HEK293T (cell line): ENCODE measurements at regions not wholly inside any gene's neighbourhood (a gene's known extent, or its start where the extent isn't known, plus 50 kb on each side); places are given as distances from the start of the nearest gene placed in this dataset.

Experiments used
- CTCF ChIA-PET: fragments of 350-600 bp; formaldehyde crosslinking; extraction: SDS; loops from one replicate; lab custom pipeline; 2021; ENCODE audit warnings: antibody characterized with exemption, inconsistent platforms; lab: Yijun Ruan, JAX
- POLR2A ChIA-PET: fragments of 350-600 bp; formaldehyde crosslinking; extraction: SDS; loops from one replicate; lab custom pipeline; 2020; ENCODE audit warnings: antibody characterized with exemption, inconsistent platforms; lab: Yijun Ruan, JAX
- DNase-seq: peaks from one replicate; pipeline ENCODE4 v3.0.0; 2012; ENCODE audit warnings: mixed read lengths; ENCODE audit errors: extremely low spot score
- ARNT ChIP-seq: fragments of 450-650 bp; IDR thresholded peaks from 2 replicates; pipeline ENCODE4 v1.6.1; 2017; ENCODE audit warnings: mild to moderate bottlenecking
- BHLHE40 ChIP-seq: fragments of 450-650 bp; IDR thresholded peaks from 2 replicates; pipeline ENCODE4 v1.6.1; 2016; ENCODE audit warnings: mild to moderate bottlenecking, moderate library complexity, borderline replicate concordance
- CTBP1 ChIP-seq: fragments of 450-650 bp; IDR thresholded peaks from 2 replicates; pipeline ENCODE4 v1.6.1; 2016; ENCODE audit warnings: borderline replicate concordance
- ELF4 ChIP-seq: fragments of 450-650 bp; IDR thresholded peaks from 2 replicates; pipeline ENCODE4 v1.6.1; 2017; ENCODE audit warnings: antibody characterized with exemption
- FOXA1 ChIP-seq: fragments of 450-650 bp; IDR thresholded peaks from 2 replicates; pipeline ENCODE4 v1.6.1; 2016; ENCODE audit warnings: mild to moderate bottlenecking
- FOXK2 ChIP-seq: fragments of 450-650 bp; IDR thresholded peaks from 2 replicates; pipeline ENCODE4 v1.6.1; 2016; ENCODE audit warnings: mild to moderate bottlenecking
- FOXM1 ChIP-seq: fragments of 450-650 bp; IDR thresholded peaks from 2 replicates; pipeline ENCODE4 v1.6.1; 2017; ENCODE audit warnings: mild to moderate bottlenecking, borderline replicate concordance
- HDGF ChIP-seq: fragments of 450-650 bp; IDR thresholded peaks from 2 replicates; pipeline ENCODE4 v1.6.1; 2017; ENCODE audit warnings: antibody characterized with exemption, borderline replicate concordance
- L3MBTL2 ChIP-seq: fragments of 450-650 bp; conservative IDR thresholded peaks from 2 replicates; pipeline ENCODE4 v1.6.1; 2016; ENCODE audit warnings: mild to moderate bottlenecking
- LEF1 ChIP-seq: fragments of 450-650 bp; IDR thresholded peaks from 2 replicates; pipeline ENCODE4 v1.6.1; 2017; ENCODE audit warnings: mild to moderate bottlenecking, borderline replicate concordance
- NFRKB ChIP-seq: fragments of 450-650 bp; IDR thresholded peaks from 2 replicates; pipeline ENCODE4 v1.6.1; 2016; ENCODE audit warnings: mild to moderate bottlenecking, moderate library complexity
- SP1 ChIP-seq: fragments of 450-650 bp; IDR thresholded peaks from 2 replicates; pipeline ENCODE4 v1.6.1; 2017
- SUZ12 ChIP-seq: fragments of 450-650 bp; IDR thresholded peaks from 2 replicates; pipeline ENCODE4 v1.6.1; 2016; ENCODE audit warnings: mild to moderate bottlenecking
- TARDBP ChIP-seq: fragments of 450-650 bp; IDR thresholded peaks from 2 replicates; pipeline ENCODE4 v1.6.1; 2016
- ZNF384 ChIP-seq: fragments of 450-650 bp; IDR thresholded peaks from 2 replicates; pipeline ENCODE4 v1.6.1; 2016
- TF ChIP-seq, protein P1 (sequence below): fragments of 450-650 bp; IDR thresholded peaks from 2 replicates; pipeline ENCODE4 v1.6.1; 2016

GRCh38 chr13:89609318-89609717 lies 1738.2 kb upstream of the MIR17HG start:
- ChIA-PET CTCF (no interaction called here), POLR2A (no interaction called here)
- no peak for DNase-seq
- TF ChIP-seq ZNF384, result no peak
- TF ChIP-seq FOXA1, result no peak
- TF ChIP-seq CTBP1, result no peak
- no peak for TF ChIP-seq HDGF
- no peak for TF ChIP-seq SUZ12
- TF ChIP-seq NFRKB, result no peak
- TF ChIP-seq ELF4, result no peak
- no peak for TF ChIP-seq BHLHE40
- TF ChIP-seq, protein P1, sequence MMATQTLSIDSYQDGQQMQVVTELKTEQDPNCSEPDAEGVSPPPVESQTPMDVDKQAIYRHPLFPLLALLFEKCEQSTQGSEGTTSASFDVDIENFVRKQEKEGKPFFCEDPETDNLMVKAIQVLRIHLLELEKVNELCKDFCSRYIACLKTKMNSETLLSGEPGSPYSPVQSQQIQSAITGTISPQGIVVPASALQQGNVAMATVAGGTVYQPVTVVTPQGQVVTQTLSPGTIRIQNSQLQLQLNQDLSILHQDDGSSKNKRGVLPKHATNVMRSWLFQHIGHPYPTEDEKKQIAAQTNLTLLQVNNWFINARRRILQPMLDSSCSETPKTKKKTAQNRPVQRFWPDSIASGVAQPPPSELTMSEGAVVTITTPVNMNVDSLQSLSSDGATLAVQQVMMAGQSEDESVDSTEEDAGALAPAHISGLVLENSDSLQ, result no peak
- TF ChIP-seq LEF1, result no peak
- TF ChIP-seq FOXK2, result no peak
- TF ChIP-seq TARDBP, result no peak
- no peak for TF ChIP-seq SP1
- no peak for TF ChIP-seq L3MBTL2
- no peak for TF ChIP-seq FOXM1

DNA sequence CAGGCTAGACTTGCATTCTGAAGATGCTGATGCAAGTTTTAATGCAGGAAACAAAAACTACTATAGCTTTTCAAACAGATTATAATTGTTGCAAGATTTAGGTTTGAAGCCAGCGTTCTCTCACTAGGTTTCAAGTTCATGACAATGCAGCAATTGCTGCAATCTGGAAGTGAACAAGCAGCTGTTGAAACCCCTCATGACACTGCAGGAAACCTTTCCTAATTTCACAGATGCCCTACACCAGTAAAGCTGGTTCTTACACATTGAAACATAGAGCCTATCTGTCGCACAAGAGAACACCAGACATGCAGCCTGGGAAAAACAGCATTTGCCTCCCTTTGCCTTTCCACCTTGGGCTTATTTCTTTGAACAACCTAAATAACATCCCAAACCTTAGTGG lies 1737.2 kb upstream of the MIR17HG start:
- DNase-seq, result no peak
- ChIA-PET CTCF (no interaction called here), POLR2A (no interaction called here)
- TF ChIP-seq, protein P1, result no peak
- TF ChIP-seq NFRKB (no peak), FOXK2 (no peak), L3MBTL2 (no peak), CTBP1 (no peak), ELF4 (no peak), ARNT (no peak), TARDBP (no peak), ZNF384 (no peak), LEF1 (no peak), FOXA1 (no peak), HDGF (no peak), SP1 (no peak), FOXM1 (no peak), BHLHE40 (no peak), SUZ12 (no peak)

GRCh38 chr13:89610881-89611280 lies 1736.6 kb upstream of the MIR17HG start:
- TF ChIP-seq SP1, result no peak
- ChIA-PET CTCF (no interaction called here), POLR2A (no interaction called here)
- no peak for DNase-seq

- ChIA-PET POLR2A (no interaction called here), CTCF (no interaction called here)
- no peak for DNase-seq
- TF ChIP-seq FOXM1, result no peak
- no peak for TF ChIP-seq CTBP1
- TF ChIP-seq NFRKB, result no peak
- no peak for TF ChIP-seq SP1
- no peak for TF ChIP-seq ZNF384
- no peak for TF ChIP-seq ELF4
- TF ChIP-seq TARDBP, result no peak
- TF ChIP-seq, protein P1, result no peak
- TF ChIP-seq L3MBTL2, result no peak
- no peak for TF ChIP-seq BHLHE40
- TF ChIP-seq HDGF, result no peak
- TF ChIP-seq LEF1, result no peak
- no peak for TF ChIP-seq FOXK2
- no peak for TF ChIP-seq FOXA1
- TF ChIP-seq ARNT, result no peak
- TF ChIP-seq SUZ12, result no peak
Measured at GRCh38 chr13:89627996-89628395, 1719.5 kb upstream of the MIR17HG start.

DNA sequence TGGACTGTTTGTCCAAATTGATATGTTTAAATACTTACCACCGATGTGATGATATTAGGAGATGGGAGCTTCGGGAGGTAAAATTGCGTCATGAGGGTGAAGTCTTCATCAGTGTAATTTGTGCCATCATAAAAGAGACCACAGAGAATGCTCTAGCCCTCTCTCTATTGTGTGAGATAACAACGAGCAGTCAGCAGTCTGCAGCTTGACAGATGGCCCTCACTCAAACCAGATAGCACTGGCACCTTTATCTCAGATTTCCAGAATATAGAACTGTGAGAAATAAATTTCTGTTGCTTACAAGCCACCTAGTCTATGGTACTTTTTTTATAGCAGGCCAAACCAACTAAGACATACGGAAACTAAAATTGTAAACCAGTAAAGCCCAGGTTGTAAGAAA lies 1718.9 kb upstream of the MIR17HG start:
- POLR2A ChIA-PET, result no interaction called here
- no peak for TF ChIP-seq ARNT
- TF ChIP-seq CTBP1, result no peak
- no peak for TF ChIP-seq SUZ12
- TF ChIP-seq ZNF384, result no peak
- TF ChIP-seq HDGF, result no peak
- TF ChIP-seq FOXA1, result no peak
- no peak for TF ChIP-seq LEF1
- CTCF ChIA-PET, result interaction anchor here (0.7 kb wide), 1 partner anchor 262 kb away, joined by 4 read pairs; no protein-coding TSS in a partner anchor
- no peak for DNase-seq

DNA sequence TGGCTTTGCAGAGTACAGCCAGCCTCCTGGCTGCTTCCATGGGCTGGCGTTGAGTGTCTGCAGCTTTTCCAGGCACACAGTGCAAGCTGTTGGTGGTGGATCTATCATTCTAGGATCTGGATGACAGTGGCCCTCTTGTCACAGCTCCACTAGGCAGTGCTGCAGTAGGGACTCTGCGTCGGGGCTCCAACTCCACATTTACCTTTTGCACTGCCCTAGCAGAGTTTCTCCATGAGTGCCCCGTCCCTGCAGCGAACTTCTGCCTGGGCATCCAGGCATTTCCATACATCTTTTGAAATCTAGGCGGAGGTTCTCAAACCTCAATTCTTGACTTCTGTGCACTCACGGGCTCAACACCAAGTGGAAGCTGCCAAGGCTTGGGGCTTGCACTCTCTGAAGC lies 1697.3 kb upstream of the MIR17HG start:
- TF ChIP-seq ARNT, result no peak
- TF ChIP-seq, protein P1, result no peak
- CTCF ChIA-PET, result no interaction called here
- no peak for DNase-seq
- POLR2A ChIA-PET, result no interaction called here
